ENCODE measurements at regions not wholly inside any gene's neighbourhood (a gene's known extent, or its start where the extent isn't known, plus 50 kb on each side); places are given as distances from the start of the nearest gene placed in this dataset.
"Not testable (repeated sequence)": the region's sequence is repeated elsewhere in the genome, so short reads cannot be mapped to it uniquely, and the experiment has no call there.

- no peak for DNase-seq
Observed at GRCh38 chr3:26425076-26425475, 197.5 kb upstream of the LRRC3B start.

- no peak for DNase-seq
Observed at GRCh38 chr3:26428992-26429391, 193.6 kb upstream of the LRRC3B start.

GRCh38 chr3:26437678-26438077 is 184.9 kb upstream of the LRRC3B start:
- no peak for DNase-seq

- DNase-seq = no peak
Observed at GRCh38 chr3:26438325-26438940, 184.1 kb upstream of the LRRC3B start.

- no peak for DNase-seq
Observed at GRCh38 chr3:26438981-26439884, 183.3 kb upstream of the LRRC3B start.

- no peak for DNase-seq
Observed at GRCh38 chr3:26449996-26450395, 172.6 kb upstream of the LRRC3B start.

- no peak for DNase-seq
Observed at GRCh38 chr3:26452363-26452762, 170.2 kb upstream of the LRRC3B start.

GRCh38 chr3:26460985-26461384 is 161.6 kb upstream of the LRRC3B start:
- no peak for DNase-seq

GRCh38 chr3:26472345-26472744 is 150.2 kb upstream of the LRRC3B start:
- no peak for DNase-seq

- DNase-seq = no peak
Observed at GRCh38 chr3:26474706-26475105, 147.9 kb upstream of the LRRC3B start.

- no peak for DNase-seq
Observed at GRCh38 chr3:26480377-26480776, 142.2 kb upstream of the LRRC3B start.

- no peak for DNase-seq
Observed at GRCh38 chr3:26484140-26484539, 138.4 kb upstream of the LRRC3B start.

- DNase-seq = no peak
Observed at GRCh38 chr3:26498271-26498670, 124.3 kb upstream of the LRRC3B start.

GRCh38 chr3:26505399-26505798 is 117.2 kb upstream of the LRRC3B start:
- DNase-seq = no peak

- DNase-seq = not testable (repeated sequence)
Observed at GRCh38 chr3:26514445-26515029, 108.0 kb upstream of the LRRC3B start.

GRCh38 chr3:26515351-26515750 is 107.2 kb upstream of the LRRC3B start:
- no peak for DNase-seq

GRCh38 chr3:26521261-26521660 is 101.3 kb upstream of the LRRC3B start:
- DNase-seq = no peak

GRCh38 chr3:26522919-26523318 is 99.7 kb upstream of the LRRC3B start:
- no peak for DNase-seq

- no peak for DNase-seq
Observed at GRCh38 chr3:26525013-26525412, 97.6 kb upstream of the LRRC3B start.

- DNase-seq = no peak
Observed at GRCh38 chr3:26535151-26535550, 87.4 kb upstream of the LRRC3B start.

- no peak for DNase-seq
Observed at GRCh38 chr3:26536955-26537354, 85.6 kb upstream of the LRRC3B start.

- no peak for DNase-seq
Observed at GRCh38 chr3:26550413-26550812, 72.2 kb upstream of the LRRC3B start.

- no peak for DNase-seq
Observed at GRCh38 chr3:26556637-26557036, 65.9 kb upstream of the LRRC3B start.

GRCh38 chr3:26558257-26558656 is 64.3 kb upstream of the LRRC3B start:
- no peak for DNase-seq
